ENCODE measurements at regions not wholly inside any gene's neighbourhood (a gene's known extent, or its start where the extent isn't known, plus 50 kb on each side); places are given as distances from the start of the nearest gene placed in this dataset.

- TF ChIP-seq CTCF (IDR thresholded peaks at IDR 0.05) (no peak), POLR2A (IDR thresholded peaks at IDR 0.05) (no peak)
Measured at GRCh38 chr1:222443566-222443965, 104.3 kb downstream of the HHIPL2 start.
